Vagina (tissue), 2 donors: ENCODE measurements at regions not wholly inside any gene's neighbourhood (a gene's known extent, or its start where the extent isn't known, plus 50 kb on each side); places are given as distances from the start of the nearest gene placed in this dataset.
"Not testable (repeated sequence)": the region's sequence is repeated elsewhere in the genome, so short reads cannot be mapped to it uniquely, and the experiment has no call there.

Experiments
- DNase-seq, 2 donors: peaks; one replicate each; pipeline ENCODE4 v3.0.0-alpha.2; 2017; ENCODE audit errors: extremely low spot score in 2 of 2
- H3K27ac ChIP-seq: fragments of 200-600 bp; sonication (generic); one replicate; pipeline ENCODE4 v1.5.1; 2019
- H3K27me3 ChIP-seq: fragments of 200-600 bp; sonication (generic); one replicate; pipeline ENCODE4 v1.5.1; 2019
- H3K36me3 ChIP-seq, 2 donors: fragments of 200-600 bp; sonication (generic); one replicate each; pipeline ENCODE4 v1.5.1; 2017 to 2019
- H3K4me1 ChIP-seq: fragments of 200-600 bp; sonication (generic); one replicate; pipeline ENCODE4 v1.5.1; 2019
- H3K4me3 ChIP-seq, 2 donors: fragments of 200-600 bp; sonication (generic); 1 replicate in 1 of 2; 2 replicates in 1 of 2; pipeline ENCODE4 v1.5.1; 2016 to 2019
- H3K9me3 ChIP-seq: fragments of 200-600 bp; sonication (generic); one replicate; pipeline ENCODE4 v1.5.1; 2019
- POLR2A ChIP-seq, 2 donors: fragments of 450-650 bp; IDR thresholded peaks; one replicate each; pipeline ENCODE4 v1.6.1; 2017; ENCODE audit warnings: antibody characterized with exemption in 2 of 2, mild to moderate bottlenecking in 2 of 2, moderate library complexity in 2 of 2
- POLR2AphosphoS5 ChIP-seq, 2 donors: sonication (generic); formaldehyde crosslinking; IDR thresholded peaks; one replicate each; pipeline ENCODE4 v1.9.0; 2017; ENCODE audit warnings: antibody characterized with exemption in 2 of 2, mild to moderate bottlenecking in 2 of 2, low read depth in 1 of 2; ENCODE audit not compliant: insufficient read depth in 1 of 2
- intact Hi-C: fragments of 100-400 bp; cut with DNase I; formaldehyde crosslinking; loops from one replicate; pipeline ENCODE4 v1.15.1; 2023
- TF ChIP-seq, protein P1 (sequence below), 3 experiments: fragments of 450-650 bp in 2 of 3; fragments of 200-600 bp in 1 of 3; sonication (generic) in 1 of 3; IDR thresholded peaks; one replicate each; pipeline ENCODE4 v1.5.1; 2017 to 2019; ENCODE audit warnings: antibody characterized with exemption in 3 of 3, mild to moderate bottlenecking in 2 of 3, moderate library complexity in 2 of 3

DNA sequence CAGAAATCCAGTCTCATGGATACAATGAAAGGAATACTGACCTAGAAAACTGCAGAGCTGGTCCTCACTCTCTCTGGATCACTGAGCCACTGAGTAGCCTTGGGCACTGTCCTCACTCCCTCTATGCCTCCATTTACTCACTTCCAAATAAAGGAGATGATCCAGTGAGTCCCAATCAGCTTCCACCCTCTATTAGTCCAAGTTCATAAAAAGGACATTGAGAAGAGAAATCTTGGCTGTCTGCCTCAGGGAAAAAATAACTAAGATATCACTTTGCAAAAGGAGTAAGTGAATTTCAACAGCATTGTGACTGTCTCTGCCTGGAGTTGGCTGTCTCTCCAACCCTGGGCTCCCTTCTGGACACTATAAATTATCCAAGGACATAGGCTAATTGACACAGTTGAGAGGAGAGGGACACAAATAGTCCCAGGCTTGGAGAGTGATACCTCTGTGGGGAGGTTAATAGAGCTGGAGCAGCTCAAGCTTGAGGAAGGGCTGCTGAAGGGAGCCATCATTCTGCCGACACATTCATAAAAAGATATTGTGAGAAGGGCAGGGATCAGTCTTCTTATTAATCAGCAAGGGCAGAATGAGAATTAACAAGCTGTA is 572.3 kb downstream of the RAB28 start:
- no peak for TF ChIP-seq POLR2AphosphoS5 (IDR thresholded peaks at IDR 0.05; ENCODE audit: insufficient read depth in 1 of 2, low read depth in 1 of 2)
- TF ChIP-seq, protein P1, sequence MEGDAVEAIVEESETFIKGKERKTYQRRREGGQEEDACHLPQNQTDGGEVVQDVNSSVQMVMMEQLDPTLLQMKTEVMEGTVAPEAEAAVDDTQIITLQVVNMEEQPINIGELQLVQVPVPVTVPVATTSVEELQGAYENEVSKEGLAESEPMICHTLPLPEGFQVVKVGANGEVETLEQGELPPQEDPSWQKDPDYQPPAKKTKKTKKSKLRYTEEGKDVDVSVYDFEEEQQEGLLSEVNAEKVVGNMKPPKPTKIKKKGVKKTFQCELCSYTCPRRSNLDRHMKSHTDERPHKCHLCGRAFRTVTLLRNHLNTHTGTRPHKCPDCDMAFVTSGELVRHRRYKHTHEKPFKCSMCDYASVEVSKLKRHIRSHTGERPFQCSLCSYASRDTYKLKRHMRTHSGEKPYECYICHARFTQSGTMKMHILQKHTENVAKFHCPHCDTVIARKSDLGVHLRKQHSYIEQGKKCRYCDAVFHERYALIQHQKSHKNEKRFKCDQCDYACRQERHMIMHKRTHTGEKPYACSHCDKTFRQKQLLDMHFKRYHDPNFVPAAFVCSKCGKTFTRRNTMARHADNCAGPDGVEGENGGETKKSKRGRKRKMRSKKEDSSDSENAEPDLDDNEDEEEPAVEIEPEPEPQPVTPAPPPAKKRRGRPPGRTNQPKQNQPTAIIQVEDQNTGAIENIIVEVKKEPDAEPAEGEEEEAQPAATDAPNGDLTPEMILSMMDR (IDR thresholded peaks at IDR 0.05) = no peak
- no peak for TF ChIP-seq POLR2A (IDR thresholded peaks at IDR 0.05)
- intact Hi-C loops = no loop called here

DNA sequence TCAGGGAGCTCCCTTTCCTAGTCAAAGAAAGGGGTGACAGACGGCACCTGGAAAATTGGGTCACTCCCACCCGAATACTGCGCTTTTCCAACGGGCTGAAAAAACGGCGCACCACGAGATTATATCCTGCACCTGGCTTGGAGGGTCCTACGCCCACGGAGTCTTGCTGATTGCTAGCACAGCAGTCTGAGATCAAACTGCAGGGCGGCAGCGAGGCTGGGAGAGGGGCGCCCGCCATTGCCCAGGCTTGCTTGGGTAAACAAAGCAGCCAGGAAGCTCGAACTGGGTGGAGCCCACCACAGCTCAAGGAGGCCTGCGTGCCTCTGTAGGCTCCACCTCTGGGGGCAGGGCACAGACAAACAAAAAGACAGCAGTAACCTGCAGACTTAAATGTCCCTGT is 580.5 kb downstream of the RAB28 start:
- H3K36me3 ChIP-seq, H3K27ac ChIP-seq, DNase-seq, H3K27me3 ChIP-seq, H3K9me3 ChIP-seq, intact Hi-C loops, H3K4me3 ChIP-seq, H3K4me1 ChIP-seq: not testable (repeated sequence)

More for the DNA sequence above, 572.3 kb downstream of the RAB28 start:
- DNase-seq = no peak
- no peaks in the 10 kb centered on the region for H3K36me3 ChIP-seq
- no peaks in the 10 kb centered on the region for H3K9me3 ChIP-seq
- H3K27me3 ChIP-seq = no peaks in the 10 kb centered on the region
- H3K27ac ChIP-seq = no peak overlapping the region
- no peak overlapping the region for H3K4me3 ChIP-seq
- H3K4me1 ChIP-seq = no peaks in the 10 kb centered on the region

DNA sequence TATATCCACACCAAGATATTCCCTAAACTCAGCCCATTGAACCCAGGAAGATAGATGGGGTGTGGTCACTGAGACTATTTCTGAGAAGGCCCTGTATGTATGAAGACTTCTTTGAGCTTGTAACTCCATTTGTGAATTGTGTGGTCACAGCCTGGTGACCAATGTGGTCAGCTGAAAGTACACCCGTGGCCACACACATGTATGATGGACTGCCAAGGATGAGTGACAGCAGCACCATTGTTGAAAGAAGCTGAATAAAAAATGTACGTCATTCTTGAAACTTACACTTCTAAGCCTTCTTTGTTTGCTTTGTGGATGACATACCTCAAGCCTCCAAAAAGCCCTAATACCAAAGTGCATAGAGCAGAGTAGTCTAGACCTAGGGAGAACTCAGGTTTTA is 581.4 kb downstream of the RAB28 start:
- Histone ChIP-seq H3K9me3 (no peaks in the 10 kb centered on the region), H3K27me3 (no peaks in the 10 kb centered on the region), H3K27ac (no peak overlapping the region), H3K4me3 (no peak overlapping the region), H3K36me3 (no peaks in the 10 kb centered on the region), H3K4me1 (no peaks in the 10 kb centered on the region)
- no peak for TF ChIP-seq POLR2AphosphoS5 (IDR thresholded peaks at IDR 0.05; ENCODE audit: insufficient read depth in 1 of 2, low read depth in 1 of 2)
- TF ChIP-seq, protein P1 (IDR thresholded peaks at IDR 0.05) = no peak
- no peak for TF ChIP-seq POLR2A (IDR thresholded peaks at IDR 0.05)
- intact Hi-C loops = no loop called here
- DNase-seq = no peak

DNA sequence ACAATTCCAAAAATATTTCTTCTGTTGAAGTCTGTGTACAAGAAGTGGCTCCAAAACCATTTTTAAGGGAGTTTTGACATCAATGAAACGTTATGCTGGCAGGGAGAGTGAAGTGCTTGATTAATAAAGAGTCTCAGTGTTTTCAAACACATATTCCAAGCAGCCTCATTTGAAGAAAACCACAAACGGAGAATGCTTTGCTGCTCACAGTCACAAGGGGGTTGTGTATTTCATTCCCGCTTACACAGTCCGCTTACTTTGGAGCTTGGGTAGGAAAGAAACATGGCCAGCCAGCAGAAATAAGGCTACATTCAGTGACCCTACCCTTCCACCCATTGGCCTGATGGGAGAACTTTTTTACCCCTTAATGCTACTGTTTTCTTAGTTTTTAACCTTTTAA is 586.2 kb downstream of the RAB28 start:
- H3K9me3 ChIP-seq = no peaks in the 10 kb centered on the region
- no peak overlapping the region for H3K27ac ChIP-seq
- H3K4me1 ChIP-seq = no peaks in the 10 kb centered on the region
- intact Hi-C loops = no loop called here
- no peaks in the 10 kb centered on the region for H3K27me3 ChIP-seq
- no peak overlapping the region for H3K4me3 ChIP-seq
- TF ChIP-seq, protein P1 (IDR thresholded peaks at IDR 0.05) = no peak
- TF ChIP-seq POLR2AphosphoS5 (IDR thresholded peaks at IDR 0.05; ENCODE audit: insufficient read depth in 1 of 2, low read depth in 1 of 2) = no peak
- TF ChIP-seq POLR2A (IDR thresholded peaks at IDR 0.05) = no peak
- DNase-seq = no peak
- no peaks in the 10 kb centered on the region for H3K36me3 ChIP-seq

DNA sequence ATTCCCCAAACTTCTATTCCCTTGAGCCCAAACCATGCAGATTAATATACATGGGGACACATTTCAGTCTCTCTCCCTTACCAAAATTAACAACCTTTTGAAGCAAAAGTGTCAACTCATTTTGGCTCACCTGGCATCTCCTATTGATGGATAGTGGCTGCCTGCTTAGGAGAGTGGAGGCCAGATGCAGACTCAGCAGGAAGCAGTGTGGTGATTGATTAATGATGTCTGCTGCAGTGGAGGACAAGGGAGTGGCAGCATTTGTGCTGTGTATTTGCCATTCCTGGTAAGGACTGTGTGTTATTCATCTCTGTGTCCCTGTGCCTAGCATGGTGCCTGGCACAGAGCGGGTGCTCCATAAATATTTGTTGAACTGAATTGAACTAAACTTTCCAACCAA is 590.1 kb downstream of the RAB28 start:
- no peaks in the 10 kb centered on the region for H3K4me1 ChIP-seq
- H3K27me3 ChIP-seq = no peaks in the 10 kb centered on the region
- no peak for DNase-seq
- H3K27ac ChIP-seq = no peak overlapping the region
- H3K36me3 ChIP-seq = no peaks in the 10 kb centered on the region
- TF ChIP-seq, protein P1 (IDR thresholded peaks at IDR 0.05) = no peak
- TF ChIP-seq POLR2A (IDR thresholded peaks at IDR 0.05) (no peak), POLR2AphosphoS5 (IDR thresholded peaks at IDR 0.05; ENCODE audit: insufficient read depth in 1 of 2, low read depth in 1 of 2) (no peak)
- no peaks in the 10 kb centered on the region for H3K9me3 ChIP-seq
- intact Hi-C loops = no loop called here
- no peak overlapping the region for H3K4me3 ChIP-seq
